OCI-LY7 (cell line): ENCODE measurements at regions not wholly inside any gene's neighbourhood (a gene's known extent, or its start where the extent isn't known, plus 50 kb on each side); places are given as distances from the start of the nearest gene placed in this dataset.
"Not testable (repeated sequence)": the region's sequence is repeated elsewhere in the genome, so short reads cannot be mapped to it uniquely, and the experiment has no call there.

Experiments
- BruUV-seq: library from RNA; stranded (reverse); fragments of 400-500 nt; replicated peaks from 2 replicates; lab custom pipeline; 2021; lab: Mats Ljungman, UMichigan
- CTCF ChIA-PET: fragments of 300-600 bp; sonication (Branson Sonifier 250); formaldehyde crosslinking; loops from one replicate; lab custom pipeline; 2022; ENCODE audit warnings: antibody characterized with exemption; ENCODE audit not compliant: unreplicated experiment; lab: Charles Lee
- POLR2A ChIA-PET: fragments of 300-600 bp; sonication (Branson Sonifier 250); formaldehyde crosslinking; loops from one replicate; lab custom pipeline; 2022; ENCODE audit warnings: antibody characterized with exemption; lab: Charles Lee
- DNase-seq: peaks from one replicate; pipeline ENCODE4 v3.0.0-alpha.2; 2015; ENCODE audit warnings: low spot score
- H2AFZ ChIP-seq: fragments of 200-600 bp; sonication (generic), shearing (Covaris generic); 2 replicates; pipeline ENCODE4 v1.6.1; 2014; ENCODE audit warnings: mild to moderate bottlenecking, antibody characterized with exemption, low read length, moderate library complexity
- H3K27ac ChIP-seq: fragments of 200-600 bp; sonication (generic); 2 replicates; pipeline ENCODE4 v1.5.1; 2014; ENCODE audit warnings: mixed run types, low read depth, mild to moderate bottlenecking, moderate library complexity, low read length, inconsistent platforms; ENCODE audit not compliant: poor library complexity, severe bottlenecking
- H3K36me3 ChIP-seq: fragments of 200-600 bp; sonication (generic); 2 replicates; pipeline ENCODE4 v1.6.1; 2014; ENCODE audit warnings: mild to moderate bottlenecking, antibody characterized with exemption, low read length, moderate library complexity, mixed read lengths; ENCODE audit not compliant: insufficient read depth
- H3K4me1 ChIP-seq: fragments of 200-600 bp; sonication (generic); 2 replicates; pipeline ENCODE4 v1.5.1; 2014; ENCODE audit warnings: mild to moderate bottlenecking, low read length; ENCODE audit not compliant: insufficient read depth, poor library complexity, severe bottlenecking
- H3K4me2 ChIP-seq: fragments of 200-600 bp; sonication (generic); 2 replicates; pipeline ENCODE4 v1.6.1; 2014; ENCODE audit warnings: mild to moderate bottlenecking, low read length
- H3K4me3 ChIP-seq: fragments of 200-600 bp; sonication (generic); 2 replicates; pipeline ENCODE4 v1.5.1; 2014; ENCODE audit warnings: mild to moderate bottlenecking, low read depth, low read length; ENCODE audit not compliant: poor library complexity, severe bottlenecking
- H3K79me2 ChIP-seq: fragments of 200-600 bp; sonication (generic); 2 replicates; pipeline ENCODE4 v1.6.1; 2016; ENCODE audit warnings: low read depth, mild to moderate bottlenecking, low read length, moderate library complexity, mixed read lengths; ENCODE audit not compliant: insufficient read depth
- H3K9me2 ChIP-seq: fragments of 200-600 bp; sonication (generic); 2 replicates; pipeline ENCODE4 v1.6.1; 2016; ENCODE audit warnings: mild to moderate bottlenecking, low read length, mixed read lengths; ENCODE audit not compliant: insufficient read depth
- H3K9me3 ChIP-seq: fragments of 200-600 bp; sonication (generic); 2 replicates; pipeline ENCODE4 v1.6.1; 2014; ENCODE audit warnings: mild to moderate bottlenecking, mixed run types, low read length, mixed read lengths
- H4K20me1 ChIP-seq: fragments of 200-600 bp; sonication (generic); 2 replicates; pipeline ENCODE4 v1.6.1; 2014; ENCODE audit warnings: mild to moderate bottlenecking, antibody characterized with exemption, low read length, moderate library complexity, mixed read lengths; ENCODE audit not compliant: insufficient read depth
- CTCF ChIP-seq: fragments of 200-600 bp; sonication (generic); conservative IDR thresholded peaks from 2 replicates; pipeline ENCODE4 v1.5.1; 2014; ENCODE audit warnings: mild to moderate bottlenecking, antibody characterized with exemption, low read length, moderate library complexity, mixed read lengths
- EZH2phosphoT487 ChIP-seq: fragments of 200-600 bp; sonication (generic); IDR thresholded peaks from 2 replicates; pipeline ENCODE4 v1.6.1; 2018; ENCODE audit warnings: low read depth, borderline replicate concordance, mild to moderate bottlenecking, mixed run types, antibody characterized with exemption, low read length, moderate library complexity, mixed read lengths
- intact Hi-C: fragments of 100-400 bp; cut with micrococcal nuclease; formaldehyde crosslinking; loops from one replicate; pipeline ENCODE4 v1.10.0; 2022; ENCODE audit not compliant: unreplicated experiment

- Histone ChIP-seq H3K4me2 (no peak overlapping the region), H3K36me3 (no peaks in the 10 kb centered on the region), H3K9me2 (no peaks in the 10 kb centered on the region), H3K4me1 (no peaks in the 10 kb centered on the region), H2AFZ (no peak overlapping the region), H3K9me3 (no peaks in the 10 kb centered on the region), H3K27ac (no peak overlapping the region), H3K4me3 (no peak overlapping the region), H4K20me1 (no peaks in the 10 kb centered on the region), H3K79me2 (no peaks in the 10 kb centered on the region)
- ChIA-PET POLR2A (interaction anchor here (0.5 to 1.2 kb wide), 4 partner anchors 187 to 676 kb away, joined by 3 to 4 read pairs (median 3); no protein-coding TSS in a partner anchor), CTCF (no interaction called here)
- no peak for TF ChIP-seq EZH2phosphoT487
- peak; percentile 48 for TF ChIP-seq CTCF
- intact Hi-C loops: no loop called here
- DNase-seq: no peak
- no TSS peak for BruUV-seq
These were observed 176.3 kb upstream of the NABP1 start for GRCh38 chr2:191501561-191502168.

- no peak overlapping the region for H3K4me2 ChIP-seq
- H3K36me3 ChIP-seq: no peaks in the 10 kb centered on the region
- H3K4me1 ChIP-seq: no peaks in the 10 kb centered on the region
- ChIA-PET POLR2A (interaction anchor here (0.6 to 0.7 kb wide), 2 partner anchors 16 to 419 kb away, joined by 4 to 5 read pairs; no protein-coding TSS in a partner anchor), CTCF (no interaction called here)
- H4K20me1 ChIP-seq: no peaks in the 10 kb centered on the region
- TF ChIP-seq CTCF (no peak), EZH2phosphoT487 (no peak)
- H3K9me2 ChIP-seq: no peaks in the 10 kb centered on the region
- H3K79me2 ChIP-seq: no peaks in the 10 kb centered on the region
- DNase-seq: no peak
- no peak overlapping the region for H2AFZ ChIP-seq
- no peak overlapping the region for H3K4me3 ChIP-seq
- no peaks in the 10 kb centered on the region for H3K9me3 ChIP-seq
- intact Hi-C loops: no loop called here
- H3K27ac ChIP-seq: no peak overlapping the region
- BruUV-seq: no TSS peak
These were observed 171.4 kb upstream of the NABP1 start for GRCh38 chr2:191506515-191506914.

GRCh38 chr2:191507252-191507853, 170.6 kb upstream of the NABP1 start:
- H3K79me2 ChIP-seq, H3K36me3 ChIP-seq, H3K4me3 ChIP-seq, H3K4me2 ChIP-seq, CTCF ChIA-PET, H2AFZ ChIP-seq, BruUV-seq, intact Hi-C loops, H3K9me3 ChIP-seq, POLR2A ChIA-PET, H3K4me1 ChIP-seq, H3K9me2 ChIP-seq, H3K27ac ChIP-seq, DNase-seq, H4K20me1 ChIP-seq: not testable (repeated sequence)
